Liver (tissue), 3 donors: ENCODE measurements at regions not wholly inside any gene's neighbourhood (a gene's known extent, or its start where the extent isn't known, plus 50 kb on each side); places are given as distances from the start of the nearest gene placed in this dataset.

Source experiments
- ATF3 ChIP-seq: IDR thresholded peaks from 2 replicates; pipeline ENCODE4 v1.6.1; 2016; ENCODE audit warnings: antibody characterized with exemption
- REST ChIP-seq: IDR thresholded peaks from 2 replicates; pipeline ENCODE4 v1.6.1; 2016; ENCODE audit warnings: antibody characterized with exemption, mild to moderate bottlenecking
- SP1 ChIP-seq: IDR thresholded peaks from 2 replicates; pipeline ENCODE4 v1.6.1; 2018; ENCODE audit warnings: antibody characterized with exemption, mild to moderate bottlenecking
- TF ChIP-seq, protein P1 (sequence below): fragments of 150-350 bp; IDR thresholded peaks from 2 replicates; pipeline ENCODE4 v1.5.1; 2017; ENCODE audit warnings: improper control_type of control experiment, low read depth, low read length; ENCODE audit not compliant: missing input control
- TF ChIP-seq, protein P2 (sequence below): IDR thresholded peaks from 2 replicates; pipeline ENCODE4 v1.6.1; 2016; ENCODE audit warnings: antibody characterized with exemption
- donor health status: healthy.
- donor health status: healthy.

DNA sequence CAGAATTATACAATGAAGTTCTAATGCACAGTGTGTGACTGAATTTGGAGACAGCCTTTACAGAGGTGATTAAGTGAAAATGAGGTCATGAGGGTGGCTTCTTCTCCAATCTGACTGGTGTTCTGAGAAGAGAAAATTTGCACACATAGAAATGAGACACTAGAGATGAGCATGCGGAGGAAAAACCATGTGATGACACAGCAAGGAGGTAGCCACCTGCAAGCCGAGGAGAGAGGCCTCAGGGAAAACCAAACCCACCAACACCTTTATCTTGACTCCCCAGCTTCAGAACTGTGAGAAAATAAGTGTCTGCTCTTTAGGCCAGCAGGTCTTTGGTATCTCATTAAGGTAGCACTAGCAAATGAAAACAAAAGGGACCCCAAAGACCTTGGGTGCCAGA is 93.2 kb downstream of the GGTLC2 start:
- TF ChIP-seq, protein P1, sequence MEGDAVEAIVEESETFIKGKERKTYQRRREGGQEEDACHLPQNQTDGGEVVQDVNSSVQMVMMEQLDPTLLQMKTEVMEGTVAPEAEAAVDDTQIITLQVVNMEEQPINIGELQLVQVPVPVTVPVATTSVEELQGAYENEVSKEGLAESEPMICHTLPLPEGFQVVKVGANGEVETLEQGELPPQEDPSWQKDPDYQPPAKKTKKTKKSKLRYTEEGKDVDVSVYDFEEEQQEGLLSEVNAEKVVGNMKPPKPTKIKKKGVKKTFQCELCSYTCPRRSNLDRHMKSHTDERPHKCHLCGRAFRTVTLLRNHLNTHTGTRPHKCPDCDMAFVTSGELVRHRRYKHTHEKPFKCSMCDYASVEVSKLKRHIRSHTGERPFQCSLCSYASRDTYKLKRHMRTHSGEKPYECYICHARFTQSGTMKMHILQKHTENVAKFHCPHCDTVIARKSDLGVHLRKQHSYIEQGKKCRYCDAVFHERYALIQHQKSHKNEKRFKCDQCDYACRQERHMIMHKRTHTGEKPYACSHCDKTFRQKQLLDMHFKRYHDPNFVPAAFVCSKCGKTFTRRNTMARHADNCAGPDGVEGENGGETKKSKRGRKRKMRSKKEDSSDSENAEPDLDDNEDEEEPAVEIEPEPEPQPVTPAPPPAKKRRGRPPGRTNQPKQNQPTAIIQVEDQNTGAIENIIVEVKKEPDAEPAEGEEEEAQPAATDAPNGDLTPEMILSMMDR, result no peak
- TF ChIP-seq, protein P2, sequence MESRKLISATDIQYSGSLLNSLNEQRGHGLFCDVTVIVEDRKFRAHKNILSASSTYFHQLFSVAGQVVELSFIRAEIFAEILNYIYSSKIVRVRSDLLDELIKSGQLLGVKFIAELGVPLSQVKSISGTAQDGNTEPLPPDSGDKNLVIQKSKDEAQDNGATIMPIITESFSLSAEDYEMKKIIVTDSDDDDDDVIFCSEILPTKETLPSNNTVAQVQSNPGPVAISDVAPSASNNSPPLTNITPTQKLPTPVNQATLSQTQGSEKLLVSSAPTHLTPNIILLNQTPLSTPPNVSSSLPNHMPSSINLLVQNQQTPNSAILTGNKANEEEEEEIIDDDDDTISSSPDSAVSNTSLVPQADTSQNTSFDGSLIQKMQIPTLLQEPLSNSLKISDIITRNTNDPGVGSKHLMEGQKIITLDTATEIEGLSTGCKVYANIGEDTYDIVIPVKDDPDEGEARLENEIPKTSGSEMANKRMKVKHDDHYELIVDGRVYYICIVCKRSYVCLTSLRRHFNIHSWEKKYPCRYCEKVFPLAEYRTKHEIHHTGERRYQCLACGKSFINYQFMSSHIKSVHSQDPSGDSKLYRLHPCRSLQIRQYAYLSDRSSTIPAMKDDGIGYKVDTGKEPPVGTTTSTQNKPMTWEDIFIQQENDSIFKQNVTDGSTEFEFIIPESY, result no peak
- TF ChIP-seq ATF3 (no peak), SP1 (no peak), REST (no peak)
